A549 (cell line): ENCODE measurements at regions not wholly inside any gene's neighbourhood (a gene's known extent, or its start where the extent isn't known, plus 50 kb on each side); places are given as distances from the start of the nearest gene placed in this dataset.

ENCODE experiments used
- ATAC-seq, 2 experiments: fragments of 200-7000 bp in 1 of 2; fragments of >200 bp in 1 of 2; cut with Nextera tagmentation in 1 of 2; cut with Tn5 transposase in 1 of 2; 3 replicates each; pipeline versions ENCODE4 v1.8.0 to v1.9.1; 2018 to 2020; ENCODE audit warnings: mild to moderate bottlenecking in 1 of 2, moderate library complexity in 1 of 2
- CTCF ChIA-PET: fragments of 300-600 bp; sonication (Branson Sonifier 250); formaldehyde crosslinking; extraction: SDS; loops from one replicate; lab custom pipeline; 2021; ENCODE audit warnings: antibody characterized with exemption, inconsistent platforms; lab: Yijun Ruan, JAX
- POLR2A ChIA-PET: fragments of 350-600 bp; formaldehyde crosslinking; extraction: SDS; loops from one replicate; lab custom pipeline; 2021; ENCODE audit warnings: antibody characterized with exemption, inconsistent platforms; lab: Yijun Ruan, JAX
- DNase-seq, 2 experiments: peaks; one replicate each; pipeline versions ENCODE4 v3.0.0 to v3.0.0-alpha.2; 2011 to 2016; ENCODE audit warnings: low read depth in 1 of 2, low spot score in 1 of 2
- FAIRE-seq: peaks from 2 replicates; lab custom pipeline; 2011; peaks lifted over from hg19 to GRCh38; lab: Jason Lieb, UNC
- H3K27ac ChIP-seq, 2 experiments: fragments of >200 bp; sonication (Bioruptor Twin); formaldehyde crosslinking; 3 replicates each; pipeline ENCODE4 v1.5.1; 2016 to 2017
- H3K4me1 ChIP-seq: fragments of >200 bp; sonication (Bioruptor Twin); formaldehyde crosslinking; 3 replicates; pipeline ENCODE4 v1.6.1; 2016
- H3K4me2 ChIP-seq: fragments of >200 bp; sonication (Bioruptor Twin); formaldehyde crosslinking; 3 replicates; pipeline ENCODE4 v1.6.1; 2016
- H3K4me3 ChIP-seq: fragments of >200 bp; sonication (Bioruptor Twin); formaldehyde crosslinking; 3 replicates; pipeline ENCODE4 v1.5.1; 2016
- H3K9me3 ChIP-seq: fragments of >200 bp; sonication (Bioruptor Twin); formaldehyde crosslinking; 3 replicates; pipeline ENCODE4 v1.6.1; 2016
- CTCF ChIP-seq: fragments of >200 bp; sonication (Bioruptor Twin); formaldehyde crosslinking; IDR thresholded peaks from 3 replicates; pipeline ENCODE4 v1.5.1; 2016
- EHMT2 ChIP-seq: fragments of 200-600 bp; sonication (generic); IDR thresholded peaks from 2 replicates; pipeline ENCODE4 v1.6.1; 2016; ENCODE audit warnings: antibody characterized with exemption, low read depth, mild to moderate bottlenecking, moderate library complexity
- FOSL2 ChIP-seq, 2 experiments: fragments of 450-650 bp in 1 of 2; fragments of >200 bp in 1 of 2; sonication (Bioruptor Twin) in 1 of 2; formaldehyde crosslinking; IDR thresholded peaks; 2 replicates each; pipeline versions ENCODE4 v1.5.0 to v1.6.1; 2016 to 2020; ENCODE audit warnings: mild to moderate bottlenecking in 1 of 2, moderate library complexity in 1 of 2
- HDAC2 ChIP-seq: fragments of 200-600 bp; sonication (generic); IDR thresholded peaks from 2 replicates; pipeline ENCODE4 v1.6.1; 2016
- HMGXB4 ChIP-seq: fragments of 250-450 bp; sonication (Bioruptor Pico); IDR thresholded peaks from 2 replicates; pipeline ENCODE4 v1.5.0; 2021; ENCODE audit warnings: mild to moderate bottlenecking, moderate library complexity, borderline replicate concordance
- KDM1A ChIP-seq: fragments of 200-600 bp; sonication (generic); IDR thresholded peaks from 2 replicates; pipeline ENCODE4 v1.6.1; 2016; ENCODE audit warnings: low read depth, mild to moderate bottlenecking
- MYC ChIP-seq: IDR thresholded peaks from 2 replicates; pipeline ENCODE4 v1.6.1; 2012; ENCODE audit warnings: mild to moderate bottlenecking, inconsistent platforms, low read length, improper control_type of control experiment, borderline replicate concordance
- NPAS2 ChIP-seq: fragments of 250-450 bp; sonication (Bioruptor Pico); IDR thresholded peaks from 2 replicates; pipeline ENCODE4 v1.8.0; 2022; ENCODE audit warnings: mild to moderate bottlenecking, moderate library complexity, borderline replicate concordance
- NR3C1 ChIP-seq: fragments of >200 bp; sonication (Bioruptor Twin); formaldehyde crosslinking; IDR thresholded peaks from 3 replicates; pipeline ENCODE4 v1.6.1; 2017
- PBX3 ChIP-seq: IDR thresholded peaks from 2 replicates; pipeline ENCODE4 v1.6.1; 2012
- POLR2AphosphoS2 ChIP-seq: conservative IDR thresholded peaks from 2 replicates; pipeline ENCODE4 v1.6.1; 2012; ENCODE audit warnings: low read length, improper control_type of control experiment, inconsistent platforms
- RNF2 ChIP-seq: fragments of 200-600 bp; sonication (generic); IDR thresholded peaks from 2 replicates; pipeline ENCODE4 v1.6.1; 2016; ENCODE audit warnings: low read depth, mild to moderate bottlenecking, antibody characterized with exemption, moderate library complexity, borderline replicate concordance
- SREBF2 ChIP-seq: fragments of 450-650 bp; IDR thresholded peaks from 2 replicates; pipeline ENCODE4 v1.6.1; 2014; ENCODE audit warnings: mild to moderate bottlenecking, moderate library complexity
- TP53 ChIP-seq: fragments of 250-450 bp; sonication (Bioruptor Pico); IDR thresholded peaks from 2 replicates; pipeline ENCODE4 v1.5.0; 2021; ENCODE audit warnings: mild to moderate bottlenecking, moderate library complexity
- USF2 ChIP-seq: fragments of 450-650 bp; IDR thresholded peaks from 2 replicates; pipeline ENCODE4 v1.6.1; 2014; ENCODE audit warnings: antibody characterized with exemption
- ZC3H11A ChIP-seq: fragments of 450-650 bp; IDR thresholded peaks from 2 replicates; pipeline ENCODE4 v1.6.1; 2014; ENCODE audit warnings: antibody characterized with exemption, mild to moderate bottlenecking
- whole genome bisulfite sequencing: methylation state at CpG from one replicate; pipeline ENCODE4 v1.1.6; 2017; ENCODE audit errors: missing lambda C conversion rate; 5-methylcytosine and 5-hydroxymethylcytosine counted together
- TF ChIP-seq, protein P1 (sequence below): fragments of 150-350 bp; IDR thresholded peaks from 2 replicates; pipeline ENCODE4 v1.6.1; 2014; ENCODE audit warnings: low read depth, mild to moderate bottlenecking, low read length
- TF ChIP-seq, protein P2 (sequence below): fragments of >200 bp; sonication (Bioruptor Twin); formaldehyde crosslinking; IDR thresholded peaks from 3 replicates; pipeline ENCODE4 v1.6.1; 2016

- TF ChIP-seq RNF2, result no peak
These were observed 187.4 kb upstream of the KCNK2 start (continued) for GRCh38 chr1:214895011-214895600.

- Histone ChIP-seq H3K9me3 (no peaks in the 10 kb centered on the region), H3K4me1 (peaks cover 22% of the 10 kb centered on the region)
- no peak for TF ChIP-seq HDAC2
- TF ChIP-seq, all 56 proteins: peak for 0
- ChIA-PET POLR2A (no interaction called here), CTCF (no interaction called here)
- 46% methylated on average over 2 of the region's 2 CpGs for WGBS
- Histone ChIP-seq H3K4me3 (no peak overlapping the region), H3K27ac (no peak overlapping the region), H3K4me2 (no peak overlapping the region)
- no peak for ATAC-seq
- no peak for FAIRE-seq
- DNase-seq, result no peak
These were observed 185.6 kb upstream of the KCNK2 start for GRCh38 chr1:214896921-214897320.

- Histone ChIP-seq H3K4me3 (no peak overlapping the region), H3K4me1 (peaks cover 28% of the 10 kb centered on the region), H3K4me2 (no peak overlapping the region), H3K9me3 (no peaks in the 10 kb centered on the region), H3K27ac (no peak overlapping the region)
- DNase-seq (no peak), ATAC-seq (no peak), FAIRE-seq (no peak)
- TF ChIP-seq TP53 (CRISPR knock-in tag), result no peak
- TF ChIP-seq POLR2AphosphoS2, result no peak
- TF ChIP-seq HMGXB4 (CRISPR knock-in tag), result no peak
- TF ChIP-seq EHMT2, result no peak
- TF ChIP-seq FOSL2 (IDR thresholded peaks at IDR 0.05), result no peak
- TF ChIP-seq FOSL2 (CRISPR knock-in tag; IDR thresholded peaks at IDR 0.05), result no peak
- TF ChIP-seq CTCF, result no peak
- no peak for TF ChIP-seq PBX3
- TF ChIP-seq USF2, result no peak
- no peak for TF ChIP-seq NR3C1
- no peak for TF ChIP-seq SREBF2
- TF ChIP-seq, protein P1, sequence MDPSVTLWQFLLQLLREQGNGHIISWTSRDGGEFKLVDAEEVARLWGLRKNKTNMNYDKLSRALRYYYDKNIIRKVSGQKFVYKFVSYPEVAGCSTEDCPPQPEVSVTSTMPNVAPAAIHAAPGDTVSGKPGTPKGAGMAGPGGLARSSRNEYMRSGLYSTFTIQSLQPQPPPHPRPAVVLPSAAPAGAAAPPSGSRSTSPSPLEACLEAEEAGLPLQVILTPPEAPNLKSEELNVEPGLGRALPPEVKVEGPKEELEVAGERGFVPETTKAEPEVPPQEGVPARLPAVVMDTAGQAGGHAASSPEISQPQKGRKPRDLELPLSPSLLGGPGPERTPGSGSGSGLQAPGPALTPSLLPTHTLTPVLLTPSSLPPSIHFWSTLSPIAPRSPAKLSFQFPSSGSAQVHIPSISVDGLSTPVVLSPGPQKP, result no peak
- TF ChIP-seq, protein P2, sequence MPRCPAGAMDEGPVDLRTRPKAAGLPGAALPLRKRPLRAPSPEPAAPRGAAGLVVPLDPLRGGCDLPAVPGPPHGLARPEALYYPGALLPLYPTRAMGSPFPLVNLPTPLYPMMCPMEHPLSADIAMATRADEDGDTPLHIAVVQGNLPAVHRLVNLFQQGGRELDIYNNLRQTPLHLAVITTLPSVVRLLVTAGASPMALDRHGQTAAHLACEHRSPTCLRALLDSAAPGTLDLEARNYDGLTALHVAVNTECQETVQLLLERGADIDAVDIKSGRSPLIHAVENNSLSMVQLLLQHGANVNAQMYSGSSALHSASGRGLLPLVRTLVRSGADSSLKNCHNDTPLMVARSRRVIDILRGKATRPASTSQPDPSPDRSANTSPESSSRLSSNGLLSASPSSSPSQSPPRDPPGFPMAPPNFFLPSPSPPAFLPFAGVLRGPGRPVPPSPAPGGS, result no peak
- no peak for TF ChIP-seq ZC3H11A
- no peak for TF ChIP-seq KDM1A
- no peak for TF ChIP-seq RNF2
- no peak for TF ChIP-seq NPAS2 (CRISPR knock-in tag)
- TF ChIP-seq MYC, result no peak
- ChIA-PET CTCF (interaction anchor here (0.6 to 0.8 kb wide), 2 partner anchors 11 to 235 kb away, joined by 3 read pairs; no protein-coding TSS in a partner anchor), POLR2A (no interaction called here)
- 50% methylated on average over 4 of the region's 4 CpGs for WGBS
These were observed 185.0 kb upstream of the KCNK2 start for GRCh38 chr1:214897581-214897980.
